ENCODE measurements at regions not wholly inside any gene's neighbourhood (a gene's known extent, or its start where the extent isn't known, plus 50 kb on each side); places are given as distances from the start of the nearest gene placed in this dataset.

GRCh38 chr4:179867300-179867878 is 2375.8 kb upstream of the TENM3 start:
- peak; percentile 17 to 71 for DNase-seq (ENCODE audit: low read depth in 1 of 2, low spot score in 1 of 2)
- H3K27me3 ChIP-seq (ENCODE audit: insufficient read depth, poor library complexity, severe bottlenecking): no peaks in the 10 kb centered on the region
- TF ChIP-seq SPI1 (IDR thresholded peaks at IDR 0.05; ENCODE audit: borderline replicate concordance, low read depth) (no peak), CTCF (IDR thresholded peaks at IDR 0.05; ENCODE audit: insufficient read depth, low read length) (peak; percentile 71), REST (IDR thresholded peaks at IDR 0.05; ENCODE audit: insufficient replicate concordance, low read depth) (no peak)
- H3K4me3 ChIP-seq (replicated peaks; ENCODE audit: insufficient read depth, low read length): no peak overlapping the region
- no peak overlapping the region for H3K27ac ChIP-seq (replicated peaks)

- TF ChIP-seq CTCF (IDR thresholded peaks at IDR 0.05; ENCODE audit: insufficient read depth, low read length) (no peak), SPI1 (IDR thresholded peaks at IDR 0.05; ENCODE audit: borderline replicate concordance, low read depth) (no peak), GABPA (IDR thresholded peaks at IDR 0.05; ENCODE audit: low read depth) (no peak), POLR2AphosphoS5 (IDR thresholded peaks at IDR 0.05; ENCODE audit: low read depth) (no peak), REST (IDR thresholded peaks at IDR 0.05; ENCODE audit: insufficient replicate concordance, low read depth) (no peak)
- H3K4me3 ChIP-seq (replicated peaks; ENCODE audit: insufficient read depth, low read length): no peak overlapping the region
Observed at GRCh38 chr4:179871726-179872125, 2371.5 kb upstream of the TENM3 start.

GRCh38 chr4:179872755-179873154 is 2370.4 kb upstream of the TENM3 start:
- TF ChIP-seq CTCF (IDR thresholded peaks at IDR 0.05; ENCODE audit: insufficient read depth, low read length) (no peak), POLR2AphosphoS5 (IDR thresholded peaks at IDR 0.05; ENCODE audit: low read depth) (no peak), REST (IDR thresholded peaks at IDR 0.05; ENCODE audit: insufficient replicate concordance, low read depth) (no peak), GABPA (IDR thresholded peaks at IDR 0.05; ENCODE audit: low read depth) (no peak), SPI1 (IDR thresholded peaks at IDR 0.05; ENCODE audit: borderline replicate concordance, low read depth) (no peak)
- Histone ChIP-seq H3K4me3 (replicated peaks; ENCODE audit: insufficient read depth, low read length) (no peak overlapping the region), H3K27ac (replicated peaks) (no peak overlapping the region), H3K27me3 (ENCODE audit: insufficient read depth, poor library complexity, severe bottlenecking) (no peaks in the 10 kb centered on the region)
- DNase-seq (ENCODE audit: low read depth in 1 of 2, low spot score in 1 of 2): no peak

More at GRCh38 chr4:179871726-179872125, 2371.5 kb upstream of the TENM3 start:
- Histone ChIP-seq H3K27me3 (ENCODE audit: insufficient read depth, poor library complexity, severe bottlenecking) (no peaks in the 10 kb centered on the region), H3K27ac (replicated peaks) (no peak overlapping the region)
- no peak for DNase-seq (ENCODE audit: low read depth in 1 of 2, low spot score in 1 of 2)

Measured in HL-60 (cell line).